ENCODE measurements at regions not wholly inside any gene's neighbourhood (a gene's known extent, or its start where the extent isn't known, plus 50 kb on each side); places are given as distances from the start of the nearest gene placed in this dataset.
"Not testable (repeated sequence)": the region's sequence is repeated elsewhere in the genome, so short reads cannot be mapped to it uniquely, and the experiment has no call there.

DNA sequence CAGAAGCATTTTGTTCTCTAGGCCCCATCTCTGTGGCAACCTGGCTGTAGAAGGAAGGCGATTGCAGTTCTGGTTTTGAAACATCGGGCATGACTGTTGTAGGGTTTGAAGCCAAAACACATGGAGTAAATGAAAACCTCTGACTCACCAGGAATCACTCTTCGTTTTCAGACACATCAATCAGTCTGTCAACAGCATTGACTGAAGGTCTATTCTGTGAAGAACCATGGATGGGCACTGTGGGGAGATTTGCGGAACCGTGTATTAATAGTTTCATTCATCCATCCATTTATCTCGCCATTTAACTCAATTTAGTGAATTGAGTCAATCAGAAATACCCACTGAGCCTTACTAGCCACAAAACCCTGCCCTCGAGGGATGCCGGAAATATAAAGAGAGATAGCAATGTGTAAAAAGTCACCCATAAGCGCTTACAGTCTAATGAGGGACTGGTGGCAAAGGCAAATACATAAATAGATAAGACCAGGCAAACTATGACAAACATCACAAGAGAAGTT, 364.6 kb upstream of the PROX1 start:
- CTCF ChIA-PET = no interaction called here
- ATAC-seq (no peak), DNase-seq (no peak)
- Mint-ChIP-seq H3K4me1 (peaks cover 15% of the 10 kb centered on the region), H3K4me3 (no peak overlapping the region), H3K9me3 (ENCODE audit: low read depth) (peaks cover 5% of the 10 kb centered on the region), H3K36me3 (no peaks in the 10 kb centered on the region), H3K27me3 (peaks cover 20% of the 10 kb centered on the region), H3K27ac (no peak overlapping the region)

- H3K27ac Mint-ChIP-seq = no peak overlapping the region
- no peaks in the 10 kb centered on the region for H3K36me3 Mint-ChIP-seq
- no peak for DNase-seq
- CTCF ChIA-PET = no interaction called here
- H3K9me3 Mint-ChIP-seq (ENCODE audit: low read depth) = peaks cover 5% of the 10 kb centered on the region
- H3K27me3 Mint-ChIP-seq = peaks cover 13% of the 10 kb centered on the region
- H3K4me1 Mint-ChIP-seq = peaks cover 15% of the 10 kb centered on the region
- H3K4me3 Mint-ChIP-seq = no peak overlapping the region
- no peak for ATAC-seq
These were observed 363.9 kb upstream of the PROX1 start for GRCh38 chr1:213623862-213624261.

- H3K4me1 Mint-ChIP-seq; H3K36me3 Mint-ChIP-seq; H3K4me3 Mint-ChIP-seq; CTCF ChIA-PET; ATAC-seq; H3K27ac Mint-ChIP-seq; H3K27me3 Mint-ChIP-seq; DNase-seq; H3K9me3 Mint-ChIP-seq (ENCODE audit: low read depth): not testable (repeated sequence)
These were observed 351.0 kb upstream of the PROX1 start for GRCh38 chr1:213636778-213637177.

GRCh38 chr1:213641312-213641711, 346.5 kb upstream of the PROX1 start:
- CTCF ChIA-PET = no interaction called here
- ATAC-seq (no peak), DNase-seq (no peak)
- Mint-ChIP-seq H3K27ac (no peak overlapping the region), H3K9me3 (ENCODE audit: low read depth) (no peaks in the 10 kb centered on the region), H3K4me3 (no peak overlapping the region), H3K36me3 (no peaks in the 10 kb centered on the region), H3K27me3 (no peaks in the 10 kb centered on the region), H3K4me1 (no peaks in the 10 kb centered on the region)

- CTCF ChIA-PET = no interaction called here
- no peaks in the 10 kb centered on the region for H3K9me3 Mint-ChIP-seq (ENCODE audit: low read depth)
- H3K27ac Mint-ChIP-seq = no peak overlapping the region
- H3K4me1 Mint-ChIP-seq = no peaks in the 10 kb centered on the region
- no peak for DNase-seq
- H3K36me3 Mint-ChIP-seq = no peaks in the 10 kb centered on the region
- ATAC-seq = no peak
- no peaks in the 10 kb centered on the region for H3K27me3 Mint-ChIP-seq
- H3K4me3 Mint-ChIP-seq = no peak overlapping the region
These were observed 344.4 kb upstream of the PROX1 start for GRCh38 chr1:213643360-213643759.

DNA sequence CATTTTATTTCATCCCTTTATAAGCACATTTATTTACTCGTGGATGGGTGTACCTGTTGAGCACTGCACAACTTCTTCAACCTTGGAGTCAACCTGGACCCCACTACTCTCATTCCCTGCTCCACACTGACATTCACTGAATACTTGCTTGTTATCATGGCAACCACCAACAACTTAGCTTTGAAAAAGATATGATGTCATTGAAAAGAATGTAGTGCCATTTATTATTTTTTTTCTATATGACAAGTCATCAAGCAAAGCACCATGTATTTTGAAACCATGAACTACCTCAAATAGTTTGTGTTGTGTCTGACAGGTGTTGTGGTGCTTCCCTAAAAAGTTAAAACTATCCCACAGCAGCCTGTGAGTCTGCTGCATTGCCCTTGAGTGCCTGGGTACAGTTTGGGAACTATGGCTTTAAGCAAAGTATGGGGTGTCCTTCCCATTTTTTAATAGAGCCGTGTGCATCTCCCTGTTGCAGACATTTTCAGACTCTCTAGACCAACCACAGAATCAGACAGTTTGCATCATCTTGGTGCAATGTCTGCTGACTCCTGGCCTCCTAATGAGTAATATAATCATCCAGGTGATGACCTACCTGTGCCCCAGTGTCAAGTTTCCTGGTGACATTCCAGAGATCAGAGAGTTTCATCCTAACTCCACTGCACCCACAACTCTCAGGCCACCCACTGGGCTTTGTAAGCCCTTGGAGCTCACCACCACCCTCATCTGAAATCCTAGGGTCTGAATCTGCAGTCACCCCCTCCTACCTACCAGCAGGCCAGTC, 339.7 kb upstream of the PROX1 start:
- CTCF ChIA-PET = no interaction called here
- H3K4me3 Mint-ChIP-seq = no peak overlapping the region
- H3K9me3 Mint-ChIP-seq (ENCODE audit: low read depth) = no peaks in the 10 kb centered on the region
- no peak for ATAC-seq
- no peak for DNase-seq
- H3K36me3 Mint-ChIP-seq = no peaks in the 10 kb centered on the region
- no peaks in the 10 kb centered on the region for H3K27me3 Mint-ChIP-seq
- H3K4me1 Mint-ChIP-seq = no peaks in the 10 kb centered on the region
- no peak overlapping the region for H3K27ac Mint-ChIP-seq

- Mint-ChIP-seq H3K27me3 (no peaks in the 10 kb centered on the region), H3K9me3 (ENCODE audit: low read depth) (no peaks in the 10 kb centered on the region), H3K4me1 (no peaks in the 10 kb centered on the region), H3K4me3 (no peak overlapping the region), H3K36me3 (no peaks in the 10 kb centered on the region), H3K27ac (no peak overlapping the region)
- ATAC-seq (no peak), DNase-seq (no peak)
- CTCF ChIA-PET = no interaction called here
These were observed 338.4 kb upstream of the PROX1 start for GRCh38 chr1:213649373-213649772.

DNA sequence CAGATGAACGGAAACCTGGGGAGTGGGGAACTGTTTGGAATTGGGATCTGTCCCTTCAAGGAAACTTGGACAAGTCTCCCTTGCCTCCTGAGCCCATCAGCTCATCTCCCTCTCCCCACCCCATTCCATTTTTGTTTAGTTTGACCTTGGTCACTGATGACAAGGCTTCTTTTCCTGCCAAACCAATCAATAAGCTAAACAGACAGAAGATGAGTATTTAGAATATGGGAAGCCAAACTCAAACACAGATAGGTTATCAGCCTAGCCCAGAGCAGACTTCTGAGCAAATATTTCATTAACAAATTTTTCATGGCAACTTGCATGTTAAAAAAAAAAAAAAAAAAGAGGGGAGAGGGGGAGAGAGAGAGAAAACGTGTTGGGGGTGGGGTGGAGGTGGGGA, 337.2 kb upstream of the PROX1 start:
- Mint-ChIP-seq H3K27me3 (no peaks in the 10 kb centered on the region), H3K9me3 (ENCODE audit: low read depth) (no peaks in the 10 kb centered on the region), H3K27ac (no peak overlapping the region), H3K36me3 (no peaks in the 10 kb centered on the region), H3K4me1 (no peaks in the 10 kb centered on the region), H3K4me3 (no peak overlapping the region)
- DNase-seq (no peak), ATAC-seq (no peak)
- CTCF ChIA-PET = interaction anchor here (0.7 kb wide), 1 partner anchor 574 kb away, joined by 5 read pairs; no protein-coding TSS in a partner anchor

DNA sequence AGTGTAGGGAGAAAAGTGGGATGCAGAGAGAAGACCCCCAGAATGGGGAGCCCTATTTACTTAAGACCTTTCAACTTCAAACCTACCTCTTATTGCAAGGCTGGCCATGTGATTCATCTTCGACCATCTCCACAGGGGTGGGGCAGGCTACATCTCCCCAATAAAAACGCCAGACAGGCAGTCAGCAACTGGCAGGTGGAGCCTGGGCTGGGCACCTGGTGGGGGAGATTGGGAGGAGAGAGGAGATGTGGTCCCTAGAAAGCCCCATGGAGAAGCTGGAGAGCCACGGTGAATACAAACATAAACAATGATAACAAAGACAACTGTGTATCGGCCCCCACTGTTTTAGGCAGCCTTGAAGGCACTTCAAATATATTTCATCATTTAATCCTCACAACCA, 336.7 kb upstream of the PROX1 start:
- H3K9me3 Mint-ChIP-seq (ENCODE audit: low read depth) = no peaks in the 10 kb centered on the region
- no peaks in the 10 kb centered on the region for H3K4me1 Mint-ChIP-seq
- CTCF ChIA-PET = no interaction called here
- H3K4me3 Mint-ChIP-seq = no peak overlapping the region
- DNase-seq (no peak), ATAC-seq (no peak)
- H3K36me3 Mint-ChIP-seq = no peaks in the 10 kb centered on the region
- no peaks in the 10 kb centered on the region for H3K27me3 Mint-ChIP-seq
- no peak overlapping the region for H3K27ac Mint-ChIP-seq

GRCh38 chr1:213652109-213652508, 335.7 kb upstream of the PROX1 start:
- H3K27me3 Mint-ChIP-seq = no peaks in the 10 kb centered on the region
- CTCF ChIA-PET = no interaction called here
- no peaks in the 10 kb centered on the region for H3K9me3 Mint-ChIP-seq (ENCODE audit: low read depth)
- no peak overlapping the region for H3K4me3 Mint-ChIP-seq
- H3K4me1 Mint-ChIP-seq = no peaks in the 10 kb centered on the region
- no peaks in the 10 kb centered on the region for H3K36me3 Mint-ChIP-seq
- no peak overlapping the region for H3K27ac Mint-ChIP-seq
- DNase-seq (no peak), ATAC-seq (no peak)

- CTCF ChIA-PET = no interaction called here
- H3K27me3 Mint-ChIP-seq = no peaks in the 10 kb centered on the region
- H3K4me1 Mint-ChIP-seq = no peaks in the 10 kb centered on the region
- no peak overlapping the region for H3K27ac Mint-ChIP-seq
- no peaks in the 10 kb centered on the region for H3K9me3 Mint-ChIP-seq (ENCODE audit: low read depth)
- no peak for ATAC-seq
- no peaks in the 10 kb centered on the region for H3K36me3 Mint-ChIP-seq
- no peak for DNase-seq
- no peak overlapping the region for H3K4me3 Mint-ChIP-seq
These were observed 331.7 kb upstream of the PROX1 start for GRCh38 chr1:213656039-213656438.

- CTCF ChIA-PET = no interaction called here
- H3K4me1 Mint-ChIP-seq = no peaks in the 10 kb centered on the region
- no peak overlapping the region for H3K4me3 Mint-ChIP-seq
- no peaks in the 10 kb centered on the region for H3K9me3 Mint-ChIP-seq (ENCODE audit: low read depth)
- no peak overlapping the region for H3K27ac Mint-ChIP-seq
- H3K36me3 Mint-ChIP-seq = no peaks in the 10 kb centered on the region
- H3K27me3 Mint-ChIP-seq = no peaks in the 10 kb centered on the region
- no peak for DNase-seq
- ATAC-seq = no peak
These were observed 331.3 kb upstream of the PROX1 start for GRCh38 chr1:213656503-213656902.

GRCh38 chr1:213657013-213657412, 330.8 kb upstream of the PROX1 start:
- Mint-ChIP-seq H3K9me3 (ENCODE audit: low read depth) (no peaks in the 10 kb centered on the region), H3K4me3 (no peak overlapping the region), H3K27me3 (no peaks in the 10 kb centered on the region), H3K36me3 (no peaks in the 10 kb centered on the region), H3K27ac (no peak overlapping the region), H3K4me1 (no peaks in the 10 kb centered on the region)
- DNase-seq = no peak
- CTCF ChIA-PET = no interaction called here
- no peak for ATAC-seq

DNA sequence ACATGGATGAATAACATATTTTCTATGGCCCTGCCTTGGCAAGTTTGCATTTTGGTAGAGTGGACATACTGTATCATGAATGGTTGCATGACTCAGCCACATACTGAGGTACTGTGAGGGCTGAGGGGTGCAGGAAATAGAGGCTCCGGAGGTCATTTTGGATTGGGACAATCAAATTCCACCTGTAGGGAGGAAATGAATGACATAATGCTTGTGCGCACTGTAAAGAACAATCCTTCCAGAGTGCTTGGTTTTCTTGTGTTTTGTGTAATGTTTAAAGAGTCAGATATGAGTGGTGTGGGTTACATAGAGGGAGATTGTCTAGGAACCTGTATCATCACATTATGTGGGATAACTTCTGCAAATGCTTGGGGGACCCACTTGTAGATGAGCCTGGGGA, 329.9 kb upstream of the PROX1 start:
- H3K36me3 Mint-ChIP-seq = no peaks in the 10 kb centered on the region
- no peak for ATAC-seq
- DNase-seq = no peak
- no peaks in the 10 kb centered on the region for H3K4me1 Mint-ChIP-seq
- no peak overlapping the region for H3K27ac Mint-ChIP-seq
- H3K4me3 Mint-ChIP-seq = no peak overlapping the region
- CTCF ChIA-PET = no interaction called here
- no peaks in the 10 kb centered on the region for H3K27me3 Mint-ChIP-seq
- no peaks in the 10 kb centered on the region for H3K9me3 Mint-ChIP-seq (ENCODE audit: low read depth)

DNA sequence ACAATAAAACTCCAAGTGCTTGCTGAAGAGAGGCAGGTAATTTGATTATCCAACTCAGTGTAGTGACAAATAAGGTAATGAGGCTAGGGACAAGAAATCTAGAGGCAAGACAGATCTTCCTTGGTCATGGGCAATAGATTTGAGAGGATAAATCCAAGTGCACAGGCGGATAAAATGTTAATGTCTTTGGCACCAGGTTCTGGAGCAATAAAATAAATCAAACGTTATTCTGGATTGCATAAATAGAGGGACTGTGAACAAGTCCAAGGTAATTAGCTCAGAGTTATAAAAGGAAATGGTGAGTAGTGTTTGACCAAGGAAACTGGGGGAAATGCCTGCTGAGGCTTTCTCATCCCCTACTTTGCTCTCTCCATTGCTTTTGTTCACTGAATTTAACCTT, 329.3 kb upstream of the PROX1 start:
- Mint-ChIP-seq H3K27me3 (no peaks in the 10 kb centered on the region), H3K4me3 (no peak overlapping the region), H3K36me3 (no peaks in the 10 kb centered on the region), H3K9me3 (ENCODE audit: low read depth) (no peaks in the 10 kb centered on the region), H3K4me1 (no peaks in the 10 kb centered on the region), H3K27ac (no peak overlapping the region)
- CTCF ChIA-PET = no interaction called here
- DNase-seq = no peak
- no peak for ATAC-seq

Data from activated CD8-positive, alpha-beta memory T cell treated with anti-CD3 and anti-CD28 coated beads, Interleukin-2, amount 10 ng/mL, durations not matched to agents 7 days and 5 days (primary cell).